IMR-90 (cell line): ENCODE measurements at regions not wholly inside any gene's neighbourhood (a gene's known extent, or its start where the extent isn't known, plus 50 kb on each side); places are given as distances from the start of the nearest gene placed in this dataset.
A peak's percentile ranks its signal among the peaks of the same experiment; 100 is the strongest.

Source experiments
- ATAC-seq: fragments of 200-7000 bp; cut with Tn5 transposase; 2 replicates; pipeline ENCODE4 v1.9.1; 2020; ENCODE audit warnings: low read depth, mild to moderate bottlenecking, moderate library complexity
- BruUV-seq: library from RNA; stranded (reverse); fragments of 400-500 nt; replicated peaks from 2 replicates; lab custom pipeline; 2021; lab: Mats Ljungman, UMichigan
- CTCF ChIA-PET: fragments of 300-600 bp; formaldehyde crosslinking; extraction: SDS; loops from one replicate; lab custom pipeline; 2021; ENCODE audit warnings: antibody characterized with exemption; lab: Yijun Ruan, JAX
- POLR2A ChIA-PET: fragments of 300-600 bp; sonication (Branson Sonifier 250); formaldehyde crosslinking; loops from one replicate; lab custom pipeline; 2022; ENCODE audit warnings: antibody characterized with exemption; ENCODE audit not compliant: unreplicated experiment; lab: Charles Lee
- DNase-seq: peaks from one replicate; pipeline ENCODE4 v3.0.0; 2013
- H2AFZ ChIP-seq: replicated peaks from 2 replicates; pipeline ENCODE3; 2013; ENCODE audit warnings: low read length, mild to moderate bottlenecking; ENCODE audit not compliant: poor library complexity
- H2AK5ac ChIP-seq: 2 replicates; pipeline ENCODE4 v1.6.1; 2013; ENCODE audit warnings: low read depth, low read length, inconsistent platforms
- H2AK9ac ChIP-seq: replicated peaks from 2 replicates; pipeline ENCODE3; 2013; ENCODE audit warnings: mild to moderate bottlenecking, low read depth, low read length, moderate library complexity; ENCODE audit not compliant: poor library complexity
- H2BK120ac ChIP-seq: 2 replicates; pipeline ENCODE4 v1.6.1; 2013; ENCODE audit warnings: low read depth, low read length, inconsistent platforms
- H2BK15ac ChIP-seq: 3 replicates; pipeline ENCODE4 v1.6.1; 2013; ENCODE audit warnings: low read depth, low read length, inconsistent platforms
- H2BK20ac ChIP-seq: 2 replicates; pipeline ENCODE4 v1.6.1; 2013; ENCODE audit warnings: low read depth, mild to moderate bottlenecking, inconsistent platforms, low read length, moderate library complexity
- H2BK5ac ChIP-seq: 2 replicates; pipeline ENCODE4 v1.6.1; 2013; ENCODE audit warnings: mild to moderate bottlenecking, low read depth, low read length, inconsistent platforms; ENCODE audit not compliant: poor library complexity, severe bottlenecking
- H3K14ac ChIP-seq: replicated peaks from 2 replicates; pipeline ENCODE4 v1.6.1; 2013; ENCODE audit warnings: low read depth, low read length, inconsistent platforms
- H3K18ac ChIP-seq: 2 replicates; pipeline ENCODE4 v1.6.1; 2013; ENCODE audit warnings: low read depth, low read length, control low read depth
- H3K23ac ChIP-seq: 2 replicates; pipeline ENCODE4 v1.6.1; 2013; ENCODE audit warnings: low read depth, low read length, inconsistent platforms
- H3K27ac ChIP-seq: 2 replicates; pipeline ENCODE4 v1.5.1; 2013; ENCODE audit warnings: mild to moderate bottlenecking, control low read depth, low read length; ENCODE audit not compliant: insufficient read depth
- H3K27me3 ChIP-seq: 2 replicates; pipeline ENCODE4 v1.6.1; 2013; ENCODE audit warnings: low read length; ENCODE audit not compliant: control insufficient read depth, insufficient read depth
- H3K36me3 ChIP-seq: 2 replicates; pipeline ENCODE4 v1.6.1; 2013; ENCODE audit warnings: low read length, mixed read lengths; ENCODE audit not compliant: control insufficient read depth, insufficient read depth
- H3K4ac ChIP-seq: 2 replicates; pipeline ENCODE4 v1.6.1; 2013; ENCODE audit warnings: low read depth, low read length, inconsistent platforms
- H3K4me1 ChIP-seq: 2 replicates; pipeline ENCODE4 v1.6.1; 2013; ENCODE audit warnings: low read length, mixed read lengths; ENCODE audit not compliant: control insufficient read depth, insufficient read depth
- H3K4me2 ChIP-seq: 2 replicates; pipeline ENCODE4 v1.6.1; 2013; ENCODE audit warnings: low read depth, mild to moderate bottlenecking, control low read depth, low read length, moderate library complexity
- H3K4me3 ChIP-seq: 2 replicates; pipeline ENCODE4 v1.5.1; 2013; ENCODE audit warnings: low read depth, mild to moderate bottlenecking, control low read depth, low read length, moderate library complexity; ENCODE audit not compliant: insufficient read depth
- H3K56ac ChIP-seq: 2 replicates; pipeline ENCODE4 v1.6.1; 2013; ENCODE audit warnings: low read length, inconsistent platforms; ENCODE audit not compliant: insufficient read depth; ENCODE audit errors: extremely low read depth
- H3K79me1 ChIP-seq, 2 experiments: 2 replicates each; pipeline ENCODE4 v1.6.1; 2013; ENCODE audit warnings: low read length in 2 of 2, inconsistent platforms in 1 of 2, low read depth in 1 of 2
- H3K9ac ChIP-seq: 2 replicates; pipeline ENCODE4 v1.6.1; 2013; ENCODE audit warnings: low read depth, low read length, control low read depth
- H3K9me1 ChIP-seq: 2 replicates; pipeline ENCODE4 v1.6.1; 2013; ENCODE audit warnings: low read length, inconsistent platforms; ENCODE audit not compliant: insufficient read depth
- H3K9me3 ChIP-seq: 2 replicates; pipeline ENCODE4 v1.6.1; 2013; ENCODE audit warnings: low read length; ENCODE audit not compliant: control insufficient read depth, insufficient read depth
- H4K20me1 ChIP-seq: 2 replicates; pipeline ENCODE4 v1.6.1; 2013; ENCODE audit warnings: low read length, inconsistent platforms; ENCODE audit not compliant: insufficient read depth
- H4K5ac ChIP-seq: 2 replicates; pipeline ENCODE4 v1.6.1; 2013; ENCODE audit warnings: mild to moderate bottlenecking, low read depth, low read length, control low read depth
- H4K8ac ChIP-seq, 2 experiments: 2 replicates each; pipeline ENCODE4 v1.6.1; 2013; ENCODE audit warnings: low read depth in 2 of 2, low read length in 2 of 2, control low read depth in 1 of 2, inconsistent platforms in 1 of 2
- H4K91ac ChIP-seq: 2 replicates; pipeline ENCODE4 v1.6.1; 2013; ENCODE audit warnings: low read depth, low read length, inconsistent platforms; ENCODE audit not compliant: insufficient read depth
- MAFK ChIP-seq: IDR thresholded peaks from 2 replicates; pipeline ENCODE4 v1.6.1; 2012; ENCODE audit warnings: low read depth, low read length, improper control_type of control experiment
- POLR2A ChIP-seq: IDR thresholded peaks from 2 replicates; pipeline ENCODE4 v1.6.1; 2012; ENCODE audit warnings: mild to moderate bottlenecking, low read depth, low read length
- dilution Hi-C: fragments of 300-500 bp; cut with HindIII; formaldehyde crosslinking; loops from one replicate; pipeline ENCODE4 v1.14.3; 2018; ENCODE audit warnings: low sequenced_read_pairs; ENCODE audit not compliant: unreplicated experiment
- in situ Hi-C: fragments of 300-500 bp; cut with MboI; formaldehyde crosslinking; loops from 3 replicates; pipeline ENCODE4 v1.14.3; 2019; ENCODE audit warnings: low sequenced_read_pairs, inconsistent platforms, mixed read lengths
- intact Hi-C: fragments of 100-400 bp; cut with micrococcal nuclease; formaldehyde crosslinking; loops from 2 replicates; pipeline ENCODE4 v1.10.0; 2022

GRCh38 chr2:149658553-149658952 lies 71.0 kb upstream of the MMADHC start:
- no TSS peak for BruUV-seq
- POLR2A ChIA-PET: no interaction called here
- no peak for ATAC-seq

More at GRCh38 chr2:149658553-149658952, 71.0 kb upstream of the MMADHC start:
- no peak overlapping the region for H4K8ac ChIP-seq
- DNase-seq: no peak
- H3K27ac ChIP-seq: no peak overlapping the region
- no peak overlapping the region for H3K9ac ChIP-seq
- no peak overlapping the region for H3K4me3 ChIP-seq
- no peak overlapping the region for H2AFZ ChIP-seq
- H3K9me1 ChIP-seq: no peaks in the 10 kb centered on the region
- intact Hi-C loops: no loop called here
- no peak overlapping the region for H3K14ac ChIP-seq
- H2BK20ac ChIP-seq: no peak overlapping the region
- H3K9me3 ChIP-seq: peaks cover 2% of the 10 kb centered on the region; the same call in 1 of the 2 replicates
- no peak overlapping the region for H3K4me2 ChIP-seq
- no peak overlapping the region for H3K23ac ChIP-seq
- no peak overlapping the region for H4K5ac ChIP-seq
- no peak overlapping the region for H2BK15ac ChIP-seq
- no peak overlapping the region for H2AK5ac ChIP-seq
- H3K79me1 ChIP-seq: no peaks in the 10 kb centered on the region
- in situ Hi-C loops: no loop called here
- dilution Hi-C loops: no loop called here
- no peak overlapping the region for H3K4ac ChIP-seq
- H4K91ac ChIP-seq: no peak overlapping the region
- no peak overlapping the region for H2BK120ac ChIP-seq
- H3K18ac ChIP-seq: no peak overlapping the region
- no peaks in the 10 kb centered on the region; the same call in 1 of the 2 replicates for H3K4me1 ChIP-seq
- no peak overlapping the region for H2BK5ac ChIP-seq
- TF ChIP-seq MAFK (peak; percentile 70), POLR2A (no peak)
- no peak overlapping the region for H2AK9ac ChIP-seq
- no peaks in the 10 kb centered on the region for H3K36me3 ChIP-seq
- no peaks in the 10 kb centered on the region for H3K27me3 ChIP-seq
- H4K20me1 ChIP-seq: no peaks in the 10 kb centered on the region
- H3K56ac ChIP-seq: no peak overlapping the region
- CTCF ChIA-PET: no interaction called here
